ENCODE measurements at regions not wholly inside any gene's neighbourhood (a gene's known extent, or its start where the extent isn't known, plus 50 kb on each side); places are given as distances from the start of the nearest gene placed in this dataset.

GRCh38 chr17:77474292-77474988 is 333.7 kb downstream of the SEC14L1 start:
- peak; percentile 26 for DNase-seq
- Histone ChIP-seq H3K23ac (ENCODE audit: low read length) (no peak overlapping the region), H3K79me2 (ENCODE audit: control insufficient read depth, insufficient read depth, low read length) (peaks cover 68% of the 10 kb centered on the region), H3K18ac (ENCODE audit: low read length) (peak overlapping the region; percentile 3), H3K27me3 (ENCODE audit: insufficient read depth, low read length, poor library complexity) (no peaks in the 10 kb centered on the region), H2AK5ac (ENCODE audit: low read length) (no peak overlapping the region), H3K4ac (ENCODE audit: low read depth, low read length) (no peak overlapping the region), H4K5ac (ENCODE audit: low read length) (no peak overlapping the region), H2BK120ac (ENCODE audit: low read depth, low read length) (peak overlapping the region; percentile 16), H3K4me3 (ENCODE audit: low read length) (no peak overlapping the region), H3K56ac (ENCODE audit: low read length) (peak overlapping the region; percentile 26), H4K8ac (ENCODE audit: low read depth, low read length) (no peak overlapping the region), H3K9ac (ENCODE audit: low read length) (no peak overlapping the region), H3K36me3 (ENCODE audit: control insufficient read depth, insufficient read depth, low read length) (no peaks in the 10 kb centered on the region), H3K79me1 (ENCODE audit: low read length) (peaks cover 42% of the 10 kb centered on the region), H3K27ac (ENCODE audit: low read depth, low read length) (no peak overlapping the region), H2BK15ac (replicated peaks; ENCODE audit: low read depth) (no peak overlapping the region), H3K4me1 (ENCODE audit: control insufficient read depth, low read depth, low read length) (peaks cover 45% of the 10 kb centered on the region), H2BK5ac (ENCODE audit: low read length) (no peak overlapping the region), H3K4me2 (ENCODE audit: low read length) (no peak overlapping the region)
- no CpG with 5 or more reads among the region's 12 CpGs for WGBS (ENCODE audit: extremely low coverage, insufficient coverage, low lambda C conversion rate)

GRCh38 chr17:77475016-77475976 is 334.5 kb downstream of the SEC14L1 start:
- peak overlapping the region; percentile 6 for H3K23ac ChIP-seq (ENCODE audit: low read length)
- no CpG with 5 or more reads among the region's 27 CpGs for WGBS (ENCODE audit: extremely low coverage, insufficient coverage, low lambda C conversion rate)
- H4K8ac ChIP-seq (ENCODE audit: low read depth, low read length), result no peak overlapping the region
- peaks cover 67% of the 10 kb centered on the region for H3K79me2 ChIP-seq (ENCODE audit: control insufficient read depth, insufficient read depth, low read length)
- H3K79me1 ChIP-seq (ENCODE audit: low read length), result peaks cover 38% of the 10 kb centered on the region
- no peak overlapping the region for H4K5ac ChIP-seq (ENCODE audit: low read length)
- DNase-seq, result no peak
- no peak overlapping the region for H2AK5ac ChIP-seq (ENCODE audit: low read length)
- no peak overlapping the region for H2BK15ac ChIP-seq (replicated peaks; ENCODE audit: low read depth)
- H2BK120ac ChIP-seq (ENCODE audit: low read depth, low read length), result no peak overlapping the region
- no peaks in the 10 kb centered on the region for H3K27me3 ChIP-seq (ENCODE audit: insufficient read depth, low read length, poor library complexity)
- no peaks in the 10 kb centered on the region for H3K36me3 ChIP-seq (ENCODE audit: control insufficient read depth, insufficient read depth, low read length)
- H3K4me1 ChIP-seq (ENCODE audit: control insufficient read depth, low read depth, low read length), result peaks cover 53% of the 10 kb centered on the region
- no peak overlapping the region for H3K4ac ChIP-seq (ENCODE audit: low read depth, low read length)
- H3K4me3 ChIP-seq (ENCODE audit: low read length), result no peak overlapping the region
- H3K27ac ChIP-seq (ENCODE audit: low read depth, low read length), result no peak overlapping the region
- no peak overlapping the region for H3K4me2 ChIP-seq (ENCODE audit: low read length)
- H3K9ac ChIP-seq (ENCODE audit: low read length), result peak overlapping the region; percentile 20
- peak overlapping the region; percentile 66 for H3K56ac ChIP-seq (ENCODE audit: low read length)
- no peak overlapping the region for H3K18ac ChIP-seq (ENCODE audit: low read length)
- no peak overlapping the region for H2BK5ac ChIP-seq (ENCODE audit: low read length)

GRCh38 chr17:77476006-77476405 is 335.2 kb downstream of the SEC14L1 start:
- Histone ChIP-seq H3K9ac (ENCODE audit: low read length) (no peak overlapping the region), H2BK15ac (replicated peaks; ENCODE audit: low read depth) (no peak overlapping the region), H2AK5ac (ENCODE audit: low read length) (no peak overlapping the region), H3K4me3 (ENCODE audit: low read length) (no peak overlapping the region), H4K5ac (ENCODE audit: low read length) (no peak overlapping the region), H3K4ac (ENCODE audit: low read depth, low read length) (no peak overlapping the region), H3K18ac (ENCODE audit: low read length) (no peak overlapping the region), H3K79me2 (ENCODE audit: control insufficient read depth, insufficient read depth, low read length) (peaks cover 66% of the 10 kb centered on the region), H3K36me3 (ENCODE audit: control insufficient read depth, insufficient read depth, low read length) (no peaks in the 10 kb centered on the region), H2BK120ac (ENCODE audit: low read depth, low read length) (no peak overlapping the region), H3K27ac (ENCODE audit: low read depth, low read length) (no peak overlapping the region), H3K23ac (ENCODE audit: low read length) (peak overlapping the region; percentile 50), H4K8ac (ENCODE audit: low read depth, low read length) (no peak overlapping the region), H2BK5ac (ENCODE audit: low read length) (no peak overlapping the region), H3K4me1 (ENCODE audit: control insufficient read depth, low read depth, low read length) (peaks cover 48% of the 10 kb centered on the region), H3K79me1 (ENCODE audit: low read length) (peaks cover 35% of the 10 kb centered on the region), H3K56ac (ENCODE audit: low read length) (peak overlapping the region; percentile 66), H3K27me3 (ENCODE audit: insufficient read depth, low read length, poor library complexity) (no peaks in the 10 kb centered on the region), H3K4me2 (ENCODE audit: low read length) (no peak overlapping the region)
- no CpG with 5 or more reads among the region's 7 CpGs for WGBS (ENCODE audit: extremely low coverage, insufficient coverage, low lambda C conversion rate)
- DNase-seq, result no peak

GRCh38 chr17:77476498-77476897 is 335.7 kb downstream of the SEC14L1 start:
- Histone ChIP-seq H3K79me1 (ENCODE audit: low read length) (peaks cover 37% of the 10 kb centered on the region), H2BK120ac (ENCODE audit: low read depth, low read length) (no peak overlapping the region), H2BK5ac (ENCODE audit: low read length) (no peak overlapping the region), H3K56ac (ENCODE audit: low read length) (no peak overlapping the region), H3K9ac (ENCODE audit: low read length) (no peak overlapping the region), H3K4ac (ENCODE audit: low read depth, low read length) (no peak overlapping the region), H3K4me1 (ENCODE audit: control insufficient read depth, low read depth, low read length) (peaks cover 46% of the 10 kb centered on the region), H3K27ac (ENCODE audit: low read depth, low read length) (no peak overlapping the region), H2BK15ac (replicated peaks; ENCODE audit: low read depth) (no peak overlapping the region), H3K79me2 (ENCODE audit: control insufficient read depth, insufficient read depth, low read length) (peaks cover 70% of the 10 kb centered on the region), H3K36me3 (ENCODE audit: control insufficient read depth, insufficient read depth, low read length) (no peaks in the 10 kb centered on the region), H4K5ac (ENCODE audit: low read length) (no peak overlapping the region), H3K4me3 (ENCODE audit: low read length) (no peak overlapping the region), H3K23ac (ENCODE audit: low read length) (no peak overlapping the region), H3K27me3 (ENCODE audit: insufficient read depth, low read length, poor library complexity) (no peaks in the 10 kb centered on the region), H3K18ac (ENCODE audit: low read length) (no peak overlapping the region), H4K8ac (ENCODE audit: low read depth, low read length) (no peak overlapping the region), H2AK5ac (ENCODE audit: low read length) (no peak overlapping the region), H3K4me2 (ENCODE audit: low read length) (no peak overlapping the region)
- WGBS (ENCODE audit: extremely low coverage, insufficient coverage, low lambda C conversion rate), result no CpG with 5 or more reads among the region's 8 CpGs
- DNase-seq, result no peak

GRCh38 chr17:77476931-77477805 is 336.4 kb downstream of the SEC14L1 start:
- Histone ChIP-seq H3K4ac (ENCODE audit: low read depth, low read length) (no peak overlapping the region), H3K23ac (ENCODE audit: low read length) (no peak overlapping the region), H2AK5ac (ENCODE audit: low read length) (no peak overlapping the region), H3K56ac (ENCODE audit: low read length) (peak overlapping the region; percentile 68), H3K4me1 (ENCODE audit: control insufficient read depth, low read depth, low read length) (peaks cover 40% of the 10 kb centered on the region), H2BK5ac (ENCODE audit: low read length) (no peak overlapping the region), H4K8ac (ENCODE audit: low read depth, low read length) (no peak overlapping the region), H2BK15ac (replicated peaks; ENCODE audit: low read depth) (no peak overlapping the region), H3K18ac (ENCODE audit: low read length) (no peak overlapping the region), H3K36me3 (ENCODE audit: control insufficient read depth, insufficient read depth, low read length) (peaks cover 1% of the 10 kb centered on the region), H3K4me3 (ENCODE audit: low read length) (no peak overlapping the region), H3K9ac (ENCODE audit: low read length) (peak overlapping the region; percentile 45), H4K5ac (ENCODE audit: low read length) (no peak overlapping the region), H3K27ac (ENCODE audit: low read depth, low read length) (peak overlapping the region; percentile 9), H3K79me1 (ENCODE audit: low read length) (peaks cover 37% of the 10 kb centered on the region), H3K27me3 (ENCODE audit: insufficient read depth, low read length, poor library complexity) (no peaks in the 10 kb centered on the region), H2BK120ac (ENCODE audit: low read depth, low read length) (no peak overlapping the region), H3K79me2 (ENCODE audit: control insufficient read depth, insufficient read depth, low read length) (peaks cover 72% of the 10 kb centered on the region), H3K4me2 (ENCODE audit: low read length) (no peak overlapping the region)
- no CpG with 5 or more reads among the region's 22 CpGs for WGBS (ENCODE audit: extremely low coverage, insufficient coverage, low lambda C conversion rate)
- DNase-seq, result peak; percentile 59

All from mesendoderm (in vitro differentiated cells).